Kidney capillary endothelial cell (primary cell): ENCODE measurements at regions not wholly inside any gene's neighbourhood (a gene's known extent, or its start where the extent isn't known, plus 50 kb on each side); places are given as distances from the start of the nearest gene placed in this dataset.

Experiments
- DNase-seq: peaks from one replicate; pipeline ENCODE4 v3.0.0-alpha.2; 2018; ENCODE audit warnings: low spot score

- no peak for DNase-seq
Observed at GRCh38 chr7:32428546-32428945, 61.6 kb downstream of the LSM5 start.

- peak; percentile 77 for DNase-seq
Observed at GRCh38 chr7:32427769-32428291, 62.4 kb downstream of the LSM5 start.

- DNase-seq, result no peak
Observed at GRCh38 chr7:32416846-32417245, 73.3 kb downstream of the LSM5 start.

- no peak for DNase-seq
Observed at GRCh38 chr7:32415936-32416335, 74.2 kb downstream of the LSM5 start.

- no peak for DNase-seq
Observed at GRCh38 chr7:32415519-32415918, 74.7 kb downstream of the LSM5 start.

- DNase-seq, result no peak
Observed at GRCh38 chr7:32412471-32412870, 77.7 kb downstream of the LSM5 start.

GRCh38 chr7:32410545-32410944 lies 79.6 kb downstream of the LSM5 start:
- DNase-seq, result no peak

GRCh38 chr7:32406386-32406785 lies 83.8 kb downstream of the LSM5 start:
- DNase-seq, result no peak

GRCh38 chr7:32403463-32404229 lies 86.5 kb downstream of the LSM5 start:
- DNase-seq, result no peak

GRCh38 chr7:32400676-32401075 lies 89.5 kb downstream of the LSM5 start:
- no peak for DNase-seq

GRCh38 chr7:32399311-32399710 lies 90.9 kb downstream of the LSM5 start:
- no peak for DNase-seq

- no peak for DNase-seq
Observed at GRCh38 chr7:32395168-32395567, 95.0 kb downstream of the LSM5 start.

- DNase-seq, result no peak
Observed at GRCh38 chr7:32393861-32394260, 96.3 kb downstream of the LSM5 start.

GRCh38 chr7:32390210-32390609 lies 100.0 kb downstream of the LSM5 start:
- DNase-seq, result no peak

GRCh38 chr7:32385316-32385956 lies 104.7 kb downstream of the LSM5 start:
- no peak for DNase-seq

- DNase-seq, result no peak
Observed at GRCh38 chr7:32381024-32381601, 109.1 kb downstream of the LSM5 start.

- no peak for DNase-seq
Observed at GRCh38 chr7:32379510-32380112, 110.6 kb downstream of the LSM5 start.

- no peak for DNase-seq
Observed at GRCh38 chr7:32378988-32379387, 111.2 kb downstream of the LSM5 start.

GRCh38 chr7:32364581-32364980 lies 125.6 kb downstream of the LSM5 start:
- no peak for DNase-seq

- no peak for DNase-seq
Observed at GRCh38 chr7:32360127-32360526, 130.1 kb downstream of the LSM5 start.

GRCh38 chr7:32357535-32358277 lies 132.5 kb downstream of the LSM5 start:
- DNase-seq, result no peak

- DNase-seq, result peak; percentile 26
Observed at GRCh38 chr7:32347244-32347828, 142.8 kb downstream of the LSM5 start.
